ENCODE measurements at regions not wholly inside any gene's neighbourhood (a gene's known extent, or its start where the extent isn't known, plus 50 kb on each side); places are given as distances from the start of the nearest gene placed in this dataset.
A peak's percentile ranks its signal among the peaks of the same experiment; 100 is the strongest.

DNA sequence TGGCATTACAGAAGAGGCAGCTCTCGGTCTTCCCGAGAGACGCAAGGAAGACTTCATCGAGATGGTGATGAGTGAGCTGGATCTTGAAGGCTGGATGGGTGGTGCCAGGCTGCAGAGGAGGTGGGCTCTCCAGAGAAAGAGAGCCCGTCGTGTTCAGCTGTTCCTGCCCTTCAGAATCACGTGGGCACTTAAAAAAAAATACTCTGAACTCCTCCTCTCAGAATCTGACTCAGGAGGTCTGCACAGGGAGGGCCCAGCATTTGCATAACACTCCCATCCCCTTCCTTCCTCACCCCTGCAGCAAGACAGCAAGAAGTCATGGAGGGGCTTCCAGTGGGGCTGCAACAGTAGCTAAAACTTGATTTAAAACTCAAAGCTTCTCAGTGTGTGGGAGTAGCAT lies 203.0 kb downstream of the ATPSCKMT start:
- peak; percentile 11 for DNase-seq (ENCODE audit: low read depth)
- no peak for TF ChIP-seq MYC (IDR thresholded peaks at IDR 0.05; ENCODE audit: low read depth, low read length)
- no peak for TF ChIP-seq POLR2A (IDR thresholded peaks at IDR 0.05; ENCODE audit: extremely low read depth, insufficient read length)
- TF ChIP-seq, protein P1, sequence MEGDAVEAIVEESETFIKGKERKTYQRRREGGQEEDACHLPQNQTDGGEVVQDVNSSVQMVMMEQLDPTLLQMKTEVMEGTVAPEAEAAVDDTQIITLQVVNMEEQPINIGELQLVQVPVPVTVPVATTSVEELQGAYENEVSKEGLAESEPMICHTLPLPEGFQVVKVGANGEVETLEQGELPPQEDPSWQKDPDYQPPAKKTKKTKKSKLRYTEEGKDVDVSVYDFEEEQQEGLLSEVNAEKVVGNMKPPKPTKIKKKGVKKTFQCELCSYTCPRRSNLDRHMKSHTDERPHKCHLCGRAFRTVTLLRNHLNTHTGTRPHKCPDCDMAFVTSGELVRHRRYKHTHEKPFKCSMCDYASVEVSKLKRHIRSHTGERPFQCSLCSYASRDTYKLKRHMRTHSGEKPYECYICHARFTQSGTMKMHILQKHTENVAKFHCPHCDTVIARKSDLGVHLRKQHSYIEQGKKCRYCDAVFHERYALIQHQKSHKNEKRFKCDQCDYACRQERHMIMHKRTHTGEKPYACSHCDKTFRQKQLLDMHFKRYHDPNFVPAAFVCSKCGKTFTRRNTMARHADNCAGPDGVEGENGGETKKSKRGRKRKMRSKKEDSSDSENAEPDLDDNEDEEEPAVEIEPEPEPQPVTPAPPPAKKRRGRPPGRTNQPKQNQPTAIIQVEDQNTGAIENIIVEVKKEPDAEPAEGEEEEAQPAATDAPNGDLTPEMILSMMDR (IDR thresholded peaks at IDR 0.05; ENCODE audit: low read depth, low read length) = no peak
- TF ChIP-seq, protein P2, sequence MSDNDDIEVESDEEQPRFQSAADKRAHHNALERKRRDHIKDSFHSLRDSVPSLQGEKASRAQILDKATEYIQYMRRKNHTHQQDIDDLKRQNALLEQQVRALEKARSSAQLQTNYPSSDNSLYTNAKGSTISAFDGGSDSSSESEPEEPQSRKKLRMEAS (IDR thresholded peaks at IDR 0.05; ENCODE audit: low read depth, low read length) = no peak

DNA sequence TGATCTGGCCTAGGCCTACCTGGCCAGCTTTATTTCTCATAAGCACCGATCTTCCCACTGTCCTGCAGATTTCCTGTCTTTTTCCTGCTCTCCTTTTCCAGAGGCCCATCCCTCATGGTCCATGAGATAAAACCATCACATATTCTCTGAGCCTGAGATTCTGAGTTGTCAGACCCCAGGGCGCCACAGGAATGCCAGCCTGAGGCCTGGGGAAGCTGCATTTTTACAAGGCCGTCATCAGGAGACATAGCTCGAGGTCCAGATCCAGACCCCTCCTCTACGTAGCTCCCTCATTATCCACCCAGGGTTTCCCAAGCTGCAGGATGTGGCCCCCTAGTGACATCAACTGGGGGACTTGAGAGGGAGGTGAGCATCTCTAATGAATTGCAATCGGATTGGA lies 204.3 kb downstream of the ATPSCKMT start:
- TF ChIP-seq MYC (IDR thresholded peaks at IDR 0.05; ENCODE audit: low read depth, low read length) = no peak
- TF ChIP-seq, protein P1 (IDR thresholded peaks at IDR 0.05; ENCODE audit: low read depth, low read length) = no peak
- no peak for TF ChIP-seq POLR2A (IDR thresholded peaks at IDR 0.05; ENCODE audit: extremely low read depth, insufficient read length)
- TF ChIP-seq, protein P2 (IDR thresholded peaks at IDR 0.05; ENCODE audit: low read depth, low read length) = no peak
- no peak overlapping the region for H3K4me3 ChIP-seq (ENCODE audit: low read depth, low read length)
- DNase-seq (ENCODE audit: low read depth) = no peak

More for the DNA sequence above, 203.0 kb downstream of the ATPSCKMT start:
- no peak overlapping the region for H3K4me3 ChIP-seq (ENCODE audit: low read depth, low read length)

DNA sequence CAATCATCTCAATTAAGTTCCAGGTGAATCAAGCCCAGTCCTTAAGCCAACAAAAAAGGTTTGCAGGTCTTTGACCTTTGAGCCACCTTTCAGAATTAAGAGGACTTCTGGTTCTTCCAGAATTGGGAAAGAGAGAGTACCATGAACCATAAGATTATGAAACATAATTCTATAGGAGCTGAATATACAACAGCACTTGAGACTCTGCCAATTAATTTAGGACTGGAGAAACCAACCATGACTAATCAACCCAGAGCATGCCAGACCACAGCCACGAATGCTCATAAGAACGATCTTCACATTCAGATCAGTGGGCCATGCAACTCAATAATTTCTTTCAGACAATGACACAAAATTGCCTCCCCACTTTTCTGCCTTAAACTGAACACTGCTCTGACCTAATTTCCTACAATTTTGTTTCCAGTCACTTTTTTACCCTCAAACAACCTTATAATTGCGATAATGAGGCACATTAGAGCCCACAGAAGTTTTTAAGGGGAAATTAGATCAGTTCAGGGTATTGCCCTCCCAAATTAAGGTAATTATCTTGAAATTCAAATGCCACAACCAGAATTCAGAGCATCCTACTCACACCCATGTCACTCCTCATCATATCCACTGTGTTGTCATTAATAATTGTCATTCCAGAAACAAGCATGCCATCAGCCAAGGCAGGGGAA lies 213.4 kb downstream of the ATPSCKMT start:
- DNase-seq (ENCODE audit: low read depth) = peak; percentile 10
- no peak overlapping the region for H3K4me3 ChIP-seq (ENCODE audit: low read depth, low read length)
- TF ChIP-seq, protein P2 (IDR thresholded peaks at IDR 0.05; ENCODE audit: low read depth, low read length) = no peak
- no peak for TF ChIP-seq POLR2A (IDR thresholded peaks at IDR 0.05; ENCODE audit: extremely low read depth, insufficient read length)
- no peak for TF ChIP-seq MYC (IDR thresholded peaks at IDR 0.05; ENCODE audit: low read depth, low read length)
- TF ChIP-seq, protein P1 (IDR thresholded peaks at IDR 0.05; ENCODE audit: low read depth, low read length) = no peak

DNA sequence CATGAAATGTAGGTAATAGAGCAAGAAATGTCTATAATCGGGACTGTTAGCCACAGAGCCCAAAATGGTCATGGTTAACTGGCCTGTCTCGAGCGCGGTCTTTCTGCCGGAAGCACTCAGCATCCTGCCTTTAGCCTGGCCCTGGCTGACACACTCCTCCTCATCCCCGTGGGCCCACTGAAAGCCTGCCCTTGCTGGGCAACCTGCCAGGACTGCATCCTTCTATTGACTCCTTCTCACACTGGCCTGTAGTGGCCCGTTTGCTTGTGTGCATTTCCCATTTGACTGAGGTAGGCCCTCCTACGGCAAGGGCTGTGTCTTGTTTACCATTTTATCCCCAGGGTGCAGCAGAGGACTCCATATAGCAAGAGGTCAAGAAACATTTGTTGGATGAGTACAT lies 215.7 kb downstream of the ATPSCKMT start:
- DNase-seq (ENCODE audit: low read depth) = no peak
- TF ChIP-seq POLR2A (IDR thresholded peaks at IDR 0.05; ENCODE audit: extremely low read depth, insufficient read length) (no peak), MYC (IDR thresholded peaks at IDR 0.05; ENCODE audit: low read depth, low read length) (no peak)
- TF ChIP-seq, protein P1 (IDR thresholded peaks at IDR 0.05; ENCODE audit: low read depth, low read length) = no peak
- TF ChIP-seq, protein P2 (IDR thresholded peaks at IDR 0.05; ENCODE audit: low read depth, low read length) = no peak
- no peak overlapping the region for H3K4me3 ChIP-seq (ENCODE audit: low read depth, low read length)

DNA sequence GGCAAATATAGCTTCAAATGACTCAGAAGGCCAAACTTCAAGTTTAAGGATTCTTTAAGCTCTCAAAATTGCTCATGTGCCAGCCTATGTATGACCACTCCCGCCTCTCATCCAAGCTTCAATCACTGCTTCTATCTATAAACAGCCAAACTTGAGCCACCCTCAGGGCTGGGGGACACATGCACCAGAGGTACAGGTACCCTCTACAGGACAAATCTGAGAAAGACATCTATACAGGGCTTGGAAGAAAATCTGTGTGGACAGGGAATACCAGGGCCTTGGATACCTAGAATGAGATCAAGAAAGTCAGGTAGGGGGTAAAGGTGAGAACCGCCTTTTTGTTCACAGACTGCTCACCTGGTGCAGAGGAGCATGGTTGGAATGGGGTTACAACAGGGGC lies 217.9 kb downstream of the ATPSCKMT start:
- no peak for DNase-seq (ENCODE audit: low read depth)
- no peak for TF ChIP-seq POLR2A (IDR thresholded peaks at IDR 0.05; ENCODE audit: extremely low read depth, insufficient read length)
- TF ChIP-seq, protein P2 (IDR thresholded peaks at IDR 0.05; ENCODE audit: low read depth, low read length) = no peak
- TF ChIP-seq, protein P1 (IDR thresholded peaks at IDR 0.05; ENCODE audit: low read depth, low read length) = no peak
- no peak for TF ChIP-seq MYC (IDR thresholded peaks at IDR 0.05; ENCODE audit: low read depth, low read length)

More for the DNA sequence above, 217.9 kb downstream of the ATPSCKMT start:
- H3K4me3 ChIP-seq (ENCODE audit: low read depth, low read length) = no peak overlapping the region

Measured in NB4 (cell line).